GM19240 (cell line): ENCODE measurements at regions not wholly inside any gene's neighbourhood (a gene's known extent, or its start where the extent isn't known, plus 50 kb on each side); places are given as distances from the start of the nearest gene placed in this dataset.

ENCODE experiments used
- DNase-seq: peaks from one replicate; pipeline ENCODE4 v3.0.0; 2011; ENCODE audit warnings: low spot score; ENCODE audit not compliant: insufficient read length

DNA sequence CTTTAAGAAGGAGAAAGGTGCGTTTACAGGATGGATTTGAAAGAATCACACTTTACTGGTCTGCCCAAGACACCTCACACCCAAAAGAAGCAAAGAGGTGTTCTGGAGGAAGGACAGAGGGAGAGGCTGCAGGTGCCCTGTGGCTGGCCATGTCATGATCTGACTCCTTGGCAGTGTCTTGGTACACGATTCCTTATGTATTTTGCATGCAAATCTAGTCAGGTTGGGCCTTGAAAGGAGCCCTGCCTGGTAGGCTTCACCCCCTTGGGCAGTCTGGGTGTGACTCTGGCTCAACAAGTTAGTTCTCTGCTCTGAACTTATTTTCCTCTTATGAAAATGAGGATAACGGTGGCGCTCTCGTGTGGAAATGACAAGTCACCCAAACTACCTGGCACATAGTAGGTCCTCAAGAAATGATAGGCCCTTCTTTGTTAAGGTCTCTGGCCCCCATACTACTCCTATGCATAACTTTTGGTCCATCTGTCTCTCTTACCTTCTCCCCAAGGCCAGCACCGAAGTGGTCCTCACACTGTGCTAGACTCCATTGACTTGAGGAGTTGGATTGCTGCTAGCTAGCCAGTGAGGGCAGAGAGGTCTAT is 212.5 kb downstream of the SEMA6A start:
- DNase-seq: no peak

DNA sequence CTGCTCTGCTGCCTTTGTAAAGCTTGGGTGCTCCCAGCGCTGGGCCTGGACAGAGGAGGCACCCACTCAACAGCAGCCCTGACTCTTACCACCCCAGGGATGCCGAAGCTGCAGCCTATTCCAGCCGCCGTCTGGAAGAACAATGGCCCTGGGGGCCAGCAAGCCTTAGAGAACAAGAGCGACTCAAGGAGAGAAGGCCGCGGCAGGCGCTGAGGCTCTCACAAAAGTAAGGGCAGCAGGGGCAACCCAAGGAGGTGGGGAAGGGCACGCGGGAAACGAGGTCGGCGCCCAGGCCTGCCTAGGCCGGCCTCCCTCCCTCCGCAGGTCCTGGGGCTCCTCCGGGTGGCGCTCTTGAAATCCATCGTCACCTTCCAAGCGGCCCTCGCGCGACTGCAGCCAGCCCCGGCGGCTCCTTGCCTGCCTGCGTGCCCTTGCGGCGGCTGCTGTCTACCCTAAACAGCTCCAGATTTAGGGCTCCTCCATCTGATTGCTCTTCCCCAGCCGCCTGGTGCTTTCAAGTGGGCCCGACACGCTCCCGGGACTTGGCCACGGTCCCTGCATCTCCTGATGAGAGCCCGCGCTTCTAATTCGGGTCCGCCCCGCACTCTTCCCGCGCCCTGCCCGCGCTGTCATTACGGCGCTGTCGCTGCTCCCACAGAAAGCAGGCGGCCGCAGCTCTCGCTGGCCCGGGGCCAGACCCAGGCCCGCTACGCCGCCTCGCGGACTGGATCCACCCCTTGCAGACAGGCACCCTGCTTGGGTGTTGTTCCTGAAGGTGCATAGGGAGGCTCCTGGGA is 213.3 kb downstream of the SEMA6A start:
- no peak for DNase-seq

DNA sequence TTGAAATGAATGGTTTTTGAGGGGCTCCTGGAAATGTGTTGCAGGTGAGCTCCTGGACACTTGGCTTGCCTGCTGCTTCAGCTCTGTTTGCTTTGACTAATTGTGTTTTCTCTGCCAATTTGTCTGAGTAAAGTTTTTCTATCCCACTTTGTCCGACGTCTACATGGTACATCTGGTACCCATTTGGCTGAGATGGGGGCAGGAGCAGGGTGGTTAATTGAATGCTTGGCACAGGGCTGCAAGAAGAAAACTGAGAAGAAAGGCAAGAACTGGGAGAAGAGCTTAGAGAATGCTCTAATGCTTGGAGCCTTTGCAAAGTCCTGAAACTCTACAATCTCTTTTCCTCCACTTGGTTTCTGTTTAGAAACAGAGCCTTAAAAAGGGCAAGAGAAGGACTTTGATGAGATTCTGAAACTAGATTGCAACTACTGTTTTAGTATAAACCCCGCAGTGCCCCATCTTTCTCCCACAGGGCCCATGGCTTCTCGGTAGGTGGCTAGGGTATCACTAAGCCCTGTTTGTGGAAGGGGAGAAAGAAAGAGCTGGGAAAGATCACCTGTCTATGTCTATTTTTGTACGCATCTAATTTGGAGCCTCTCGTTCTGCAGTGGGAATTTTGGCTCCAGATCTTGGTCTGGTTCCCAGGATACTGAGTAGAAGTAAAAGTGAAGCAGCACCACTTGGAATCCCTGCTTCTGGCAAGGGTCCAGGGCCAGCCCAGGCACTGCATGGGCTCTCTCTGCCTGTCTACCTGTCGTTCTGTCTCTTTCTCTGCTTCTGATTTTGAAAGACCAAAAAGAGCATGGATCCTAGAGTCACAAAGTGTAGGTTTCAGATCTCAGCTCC is 214.4 kb downstream of the SEMA6A start:
- no peak for DNase-seq

DNA sequence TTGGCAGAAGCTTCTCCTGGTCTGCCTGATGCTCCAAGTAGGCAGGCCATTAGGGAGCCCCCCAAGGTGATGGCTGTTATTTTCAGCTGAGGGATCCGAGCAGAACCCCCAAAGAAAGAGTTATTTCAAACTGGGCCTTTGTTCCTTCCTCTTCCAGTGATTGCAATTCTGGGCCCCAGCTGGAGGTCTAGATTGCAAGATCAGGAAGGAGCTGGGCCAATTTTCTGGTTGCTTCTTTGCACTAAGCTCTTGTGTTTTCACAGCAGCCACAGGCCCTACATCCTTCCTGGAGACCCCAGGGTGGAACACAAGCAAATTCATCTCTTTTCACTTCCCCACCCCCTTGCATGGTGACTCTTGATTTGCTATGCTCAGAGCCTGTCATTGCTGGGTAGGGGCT is 215.0 kb downstream of the SEMA6A start:
- DNase-seq: no peak

DNA sequence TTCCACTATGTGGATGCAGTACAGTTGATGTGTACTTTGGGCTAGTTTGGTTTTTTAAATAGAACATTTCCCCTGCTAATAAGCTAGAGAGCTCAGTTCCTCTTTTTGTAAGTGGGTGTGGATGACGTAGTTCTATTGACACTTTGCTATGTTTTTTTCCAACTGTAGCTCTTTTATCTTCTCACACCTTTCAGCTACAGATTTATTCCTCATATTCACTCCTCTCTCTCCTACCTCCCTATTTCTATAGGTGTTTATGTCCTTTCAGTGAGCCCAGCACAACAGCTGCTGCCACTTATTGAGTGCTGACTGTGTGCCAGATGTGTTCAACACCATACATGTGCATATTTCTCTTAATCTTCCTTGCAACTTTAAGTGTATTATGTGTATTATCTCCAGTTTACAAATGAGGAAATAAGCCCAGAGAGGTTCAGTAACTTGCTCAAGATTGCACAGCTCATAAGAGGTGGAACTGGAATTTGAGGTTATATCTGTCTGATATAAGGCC is 215.7 kb downstream of the SEMA6A start:
- peak; percentile 55 for DNase-seq

DNA sequence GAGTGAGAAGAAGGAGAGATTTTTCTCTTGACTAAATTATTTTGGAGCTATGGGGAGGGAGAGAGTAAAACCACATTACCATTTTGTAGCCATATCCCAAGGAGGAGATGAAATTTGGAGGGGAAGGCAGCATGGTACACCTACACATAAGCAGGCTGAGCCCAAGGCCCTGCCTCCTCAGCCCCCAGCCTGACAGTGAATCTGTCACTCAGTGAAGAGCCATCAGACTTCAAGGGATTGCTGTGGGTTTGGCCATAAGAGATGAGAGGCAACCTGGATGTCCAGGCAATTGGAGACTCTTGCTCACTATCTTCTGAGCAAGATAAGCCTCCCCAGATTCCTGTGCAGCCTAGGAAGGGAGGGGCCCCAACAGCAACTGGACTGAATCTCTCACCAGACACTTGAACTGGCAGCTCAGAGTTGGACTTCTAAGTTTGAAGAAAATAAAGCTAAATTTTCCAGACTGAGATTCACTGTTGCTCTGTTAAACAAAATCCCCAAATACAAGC is 216.6 kb downstream of the SEMA6A start:
- no peak for DNase-seq

DNA sequence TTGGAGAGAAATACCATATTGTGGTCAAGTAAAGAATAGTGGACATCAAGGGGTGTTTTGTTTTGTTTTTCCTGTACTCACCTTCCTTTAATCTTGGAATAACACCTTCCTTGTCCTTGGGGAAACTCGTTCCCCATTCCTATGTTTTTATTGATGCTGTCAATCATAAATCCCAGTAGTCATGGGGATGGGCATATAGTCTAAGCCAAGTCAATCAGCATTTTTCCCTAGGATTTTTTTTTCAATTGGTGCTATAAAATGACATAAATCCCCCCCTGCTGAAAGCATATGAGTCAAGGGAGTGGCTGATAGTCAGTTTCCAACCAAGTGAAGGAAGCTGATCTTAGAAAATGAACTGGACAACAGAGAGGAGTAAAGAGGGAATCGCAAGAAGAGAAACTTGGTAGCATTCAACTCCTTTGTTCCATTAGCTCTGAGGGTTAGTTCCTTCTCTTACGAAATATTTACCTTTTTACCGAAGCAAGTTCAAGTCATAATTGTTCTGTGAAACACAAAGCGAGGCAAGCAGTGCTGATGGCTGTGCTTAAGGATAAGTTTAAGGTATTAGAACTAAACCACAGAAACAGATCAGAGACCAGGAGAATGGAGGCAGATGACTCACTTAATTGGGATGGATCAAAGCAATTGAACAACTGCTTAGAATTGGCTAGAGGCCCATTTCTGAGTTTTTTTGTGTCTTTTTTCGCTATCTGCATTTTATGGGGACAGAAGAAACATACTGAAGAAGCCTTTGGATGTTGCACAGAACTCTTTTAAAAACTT is 218.6 kb downstream of the SEMA6A start:
- no peak for DNase-seq

DNA sequence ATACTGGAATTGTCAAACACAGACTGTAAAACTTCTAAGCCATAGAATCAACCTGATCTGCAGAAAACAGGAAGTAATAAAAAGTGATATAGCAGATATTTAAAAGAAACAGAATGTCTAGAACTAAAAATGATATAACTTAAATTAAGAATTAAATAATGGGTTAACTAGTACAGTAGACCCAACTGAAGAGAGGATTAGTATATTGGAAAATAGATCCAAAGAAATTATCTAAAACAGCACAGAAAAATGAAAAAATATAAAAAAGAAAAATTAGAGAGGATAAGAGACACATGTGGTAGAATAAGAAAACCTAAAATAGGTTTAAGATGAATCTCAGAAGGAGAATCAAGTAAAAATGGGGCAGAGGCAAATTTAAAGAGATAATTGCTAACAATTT is 219.9 kb downstream of the SEMA6A start:
- no peak for DNase-seq

DNA sequence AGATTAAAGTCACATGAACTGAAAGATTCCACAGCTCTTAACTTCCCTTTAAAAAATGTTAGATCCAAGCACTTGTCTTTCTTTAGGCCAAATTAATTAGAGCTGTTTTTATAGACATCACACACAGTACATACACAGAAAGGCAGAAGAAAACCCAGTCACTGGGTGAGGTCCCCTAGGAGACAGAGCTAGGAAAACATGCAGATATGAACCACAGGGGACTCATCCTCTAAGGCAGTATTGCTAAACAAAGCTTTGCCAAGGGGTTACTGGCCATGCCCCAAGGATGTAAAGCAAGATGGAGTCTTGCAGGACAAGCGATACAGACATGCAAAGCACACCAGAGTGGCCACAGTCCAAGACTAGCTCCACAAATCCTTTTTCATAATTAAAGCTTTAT is 227.0 kb downstream of the SEMA6A start:
- DNase-seq: no peak

DNA sequence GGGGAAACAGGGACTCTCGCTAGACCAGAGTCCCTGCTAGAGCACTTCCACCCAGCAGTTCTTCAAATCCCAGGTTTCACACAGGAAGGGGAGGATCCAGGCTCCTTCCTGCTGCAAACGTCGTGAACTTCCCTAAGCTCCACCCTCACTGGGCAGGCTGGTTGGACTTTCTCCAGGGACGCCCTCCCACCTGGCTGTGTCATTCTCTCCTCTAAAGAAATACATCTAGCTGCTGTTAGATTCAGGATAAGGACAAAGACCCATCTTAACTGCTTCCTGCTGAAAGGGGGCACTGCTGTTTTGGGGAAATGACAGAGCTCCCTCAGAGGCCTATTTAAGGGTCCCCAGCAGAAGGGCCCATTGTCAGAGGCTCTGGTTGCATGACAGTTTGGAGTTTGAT is 230.7 kb downstream of the SEMA6A start:
- DNase-seq: no peak
